OCI-LY7 (cell line): ENCODE measurements at regions not wholly inside any gene's neighbourhood (a gene's known extent, or its start where the extent isn't known, plus 50 kb on each side); places are given as distances from the start of the nearest gene placed in this dataset.

Experiments
- BruUV-seq: library from RNA; stranded (reverse); fragments of 400-500 nt; replicated peaks from 2 replicates; lab custom pipeline; 2021; lab: Mats Ljungman, UMichigan
- CTCF ChIA-PET: fragments of 300-600 bp; sonication (Branson Sonifier 250); formaldehyde crosslinking; loops from one replicate; lab custom pipeline; 2022; ENCODE audit warnings: antibody characterized with exemption; ENCODE audit not compliant: unreplicated experiment; lab: Charles Lee
- POLR2A ChIA-PET: fragments of 300-600 bp; sonication (Branson Sonifier 250); formaldehyde crosslinking; loops from one replicate; lab custom pipeline; 2022; ENCODE audit warnings: antibody characterized with exemption; lab: Charles Lee
- DNase-seq: peaks from one replicate; pipeline ENCODE4 v3.0.0-alpha.2; 2015; ENCODE audit warnings: low spot score
- H2AFZ ChIP-seq: fragments of 200-600 bp; sonication (generic), shearing (Covaris generic); 2 replicates; pipeline ENCODE4 v1.6.1; 2014; ENCODE audit warnings: mild to moderate bottlenecking, antibody characterized with exemption, low read length, moderate library complexity
- H3K27ac ChIP-seq: fragments of 200-600 bp; sonication (generic); 2 replicates; pipeline ENCODE4 v1.5.1; 2014; ENCODE audit warnings: mixed run types, low read depth, mild to moderate bottlenecking, moderate library complexity, low read length, inconsistent platforms; ENCODE audit not compliant: poor library complexity, severe bottlenecking
- H3K36me3 ChIP-seq: fragments of 200-600 bp; sonication (generic); 2 replicates; pipeline ENCODE4 v1.6.1; 2014; ENCODE audit warnings: mild to moderate bottlenecking, antibody characterized with exemption, low read length, moderate library complexity, mixed read lengths; ENCODE audit not compliant: insufficient read depth
- H3K4me1 ChIP-seq: fragments of 200-600 bp; sonication (generic); 2 replicates; pipeline ENCODE4 v1.5.1; 2014; ENCODE audit warnings: mild to moderate bottlenecking, low read length; ENCODE audit not compliant: insufficient read depth, poor library complexity, severe bottlenecking
- H3K4me2 ChIP-seq: fragments of 200-600 bp; sonication (generic); 2 replicates; pipeline ENCODE4 v1.6.1; 2014; ENCODE audit warnings: mild to moderate bottlenecking, low read length
- H3K4me3 ChIP-seq: fragments of 200-600 bp; sonication (generic); 2 replicates; pipeline ENCODE4 v1.5.1; 2014; ENCODE audit warnings: mild to moderate bottlenecking, low read depth, low read length; ENCODE audit not compliant: poor library complexity, severe bottlenecking
- H3K79me2 ChIP-seq: fragments of 200-600 bp; sonication (generic); 2 replicates; pipeline ENCODE4 v1.6.1; 2016; ENCODE audit warnings: low read depth, mild to moderate bottlenecking, low read length, moderate library complexity, mixed read lengths; ENCODE audit not compliant: insufficient read depth
- H3K9me2 ChIP-seq: fragments of 200-600 bp; sonication (generic); 2 replicates; pipeline ENCODE4 v1.6.1; 2016; ENCODE audit warnings: mild to moderate bottlenecking, low read length, mixed read lengths; ENCODE audit not compliant: insufficient read depth
- H3K9me3 ChIP-seq: fragments of 200-600 bp; sonication (generic); 2 replicates; pipeline ENCODE4 v1.6.1; 2014; ENCODE audit warnings: mild to moderate bottlenecking, mixed run types, low read length, mixed read lengths
- H4K20me1 ChIP-seq: fragments of 200-600 bp; sonication (generic); 2 replicates; pipeline ENCODE4 v1.6.1; 2014; ENCODE audit warnings: mild to moderate bottlenecking, antibody characterized with exemption, low read length, moderate library complexity, mixed read lengths; ENCODE audit not compliant: insufficient read depth
- CTCF ChIP-seq: fragments of 200-600 bp; sonication (generic); conservative IDR thresholded peaks from 2 replicates; pipeline ENCODE4 v1.5.1; 2014; ENCODE audit warnings: mild to moderate bottlenecking, antibody characterized with exemption, low read length, moderate library complexity, mixed read lengths
- EZH2phosphoT487 ChIP-seq: fragments of 200-600 bp; sonication (generic); IDR thresholded peaks from 2 replicates; pipeline ENCODE4 v1.6.1; 2018; ENCODE audit warnings: low read depth, borderline replicate concordance, mild to moderate bottlenecking, mixed run types, antibody characterized with exemption, low read length, moderate library complexity, mixed read lengths
- intact Hi-C: fragments of 100-400 bp; cut with micrococcal nuclease; formaldehyde crosslinking; loops from one replicate; pipeline ENCODE4 v1.10.0; 2022; ENCODE audit not compliant: unreplicated experiment

- Histone ChIP-seq H2AFZ (peak overlapping the region; percentile 6; the same call in 1 of the 2 replicates), H3K9me3 (no peaks in the 10 kb centered on the region), H4K20me1 (no peaks in the 10 kb centered on the region), H3K4me3 (no peak overlapping the region), H3K4me1 (peaks cover 6% of the 10 kb centered on the region), H3K9me2 (no peaks in the 10 kb centered on the region), H3K79me2 (no peaks in the 10 kb centered on the region), H3K27ac (no peak overlapping the region), H3K36me3 (no peaks in the 10 kb centered on the region), H3K4me2 (peak overlapping the region; percentile 2; the same call in 1 of the 2 replicates)
- intact Hi-C loops, result no loop called here
- ChIA-PET CTCF (no interaction called here), POLR2A (interaction anchor here (0.7 to 1.0 kb wide), 3 partner anchors 11 to 48 kb away, joined by 3 to 4 read pairs (median 3); no protein-coding TSS in a partner anchor)
- TF ChIP-seq EZH2phosphoT487 (no peak), CTCF (no peak)
- BruUV-seq, result no TSS peak
- no peak for DNase-seq
These were observed 243.0 kb upstream of the KHDRBS2 start for GRCh38 chr6:62528894-62529526.

GRCh38 chr6:62523630-62524029, 237.6 kb upstream of the KHDRBS2 start:
- H4K20me1 ChIP-seq, result no peaks in the 10 kb centered on the region
- CTCF ChIA-PET, result no interaction called here
- H3K9me3 ChIP-seq, result no peaks in the 10 kb centered on the region
- H3K9me2 ChIP-seq, result no peaks in the 10 kb centered on the region
- BruUV-seq, result no TSS peak
- H3K27ac ChIP-seq, result no peak overlapping the region
- peaks cover under 1% of the 10 kb centered on the region for H3K4me1 ChIP-seq
- no peak overlapping the region for H3K4me2 ChIP-seq
- intact Hi-C loops, result no loop called here
- H3K79me2 ChIP-seq, result no peaks in the 10 kb centered on the region
- H3K4me3 ChIP-seq, result no peak overlapping the region
- TF ChIP-seq CTCF (no peak), EZH2phosphoT487 (no peak)
- no peaks in the 10 kb centered on the region for H3K36me3 ChIP-seq
- POLR2A ChIA-PET, result interaction anchor here (0.9 kb wide), 1 partner anchor 14 kb away, joined by 3 read pairs; no protein-coding TSS in a partner anchor
- no peak for DNase-seq
- H2AFZ ChIP-seq, result no peak overlapping the region

- no peak overlapping the region for H3K4me2 ChIP-seq
- no peak overlapping the region for H3K4me3 ChIP-seq
- TF ChIP-seq CTCF (no peak), EZH2phosphoT487 (no peak)
- no peak overlapping the region for H2AFZ ChIP-seq
- H4K20me1 ChIP-seq, result no peaks in the 10 kb centered on the region
- intact Hi-C loops, result loop anchor here (5.0 kb wide), 2 partner anchors 127 to 222 kb away; no protein-coding TSS in a partner anchor
- no peaks in the 10 kb centered on the region for H3K79me2 ChIP-seq
- BruUV-seq, result no TSS peak
- H3K4me1 ChIP-seq, result peaks cover 18% of the 10 kb centered on the region
- H3K27ac ChIP-seq, result no peak overlapping the region
- ChIA-PET POLR2A (interaction anchor here (0.9 to 1.4 kb wide), 2 partner anchors 14 to 127 kb away, joined by 3 to 4 read pairs; no protein-coding TSS in a partner anchor), CTCF (no interaction called here)
- H3K9me2 ChIP-seq, result no peaks in the 10 kb centered on the region
- no peak for DNase-seq
- H3K36me3 ChIP-seq, result no peaks in the 10 kb centered on the region
- H3K9me3 ChIP-seq, result no peaks in the 10 kb centered on the region
These were observed 233.5 kb upstream of the KHDRBS2 start for GRCh38 chr6:62519574-62519973.
